SH-SY5Y (cell line): ENCODE measurements at regions not wholly inside any gene's neighbourhood (a gene's known extent, or its start where the extent isn't known, plus 50 kb on each side); places are given as distances from the start of the nearest gene placed in this dataset.

Experiments
- GATA2 ChIP-seq: IDR thresholded peaks from 2 replicates; pipeline ENCODE4 v1.6.1; 2011; ENCODE audit warnings: mild to moderate bottlenecking, low read depth, low read length
- GATA3 ChIP-seq: IDR thresholded peaks from 2 replicates; pipeline ENCODE4 v1.6.1; 2011; ENCODE audit warnings: low read depth, mild to moderate bottlenecking, low read length, moderate library complexity

- TF ChIP-seq GATA3 = no peak
- no peak for TF ChIP-seq GATA2
Measured at GRCh38 chr18:43435851-43436250, 158.6 kb upstream of the SYT4 start.

- TF ChIP-seq GATA3 = no peak
- no peak for TF ChIP-seq GATA2
Measured at GRCh38 chr18:43442131-43442530, 164.8 kb upstream of the SYT4 start.

GRCh38 chr18:43442571-43442970 is 165.3 kb upstream of the SYT4 start:
- TF ChIP-seq GATA3 (no peak), GATA2 (no peak)

- TF ChIP-seq GATA3 (no peak), GATA2 (no peak)
Measured at GRCh38 chr18:43465483-43465882, 188.2 kb upstream of the SYT4 start.

- no peak for TF ChIP-seq GATA3
- TF ChIP-seq GATA2 = no peak
Measured at GRCh38 chr18:43471873-43472272, 194.6 kb upstream of the SYT4 start.

GRCh38 chr18:43481069-43481468 is 203.8 kb upstream of the SYT4 start:
- TF ChIP-seq GATA3 = no peak
- TF ChIP-seq GATA2 = no peak

- TF ChIP-seq GATA3 (no peak), GATA2 (no peak)
Measured at GRCh38 chr18:43482136-43482535, 204.8 kb upstream of the SYT4 start.

- TF ChIP-seq GATA3 = no peak
- TF ChIP-seq GATA2 = no peak
Measured at GRCh38 chr18:43482600-43482999, 205.3 kb upstream of the SYT4 start.

GRCh38 chr18:43484710-43485109 is 207.4 kb upstream of the SYT4 start:
- no peak for TF ChIP-seq GATA2
- TF ChIP-seq GATA3 = no peak

GRCh38 chr18:43485545-43485963 is 208.3 kb upstream of the SYT4 start:
- no peak for TF ChIP-seq GATA2
- TF ChIP-seq GATA3 = no peak

GRCh38 chr18:43486462-43486861 is 209.2 kb upstream of the SYT4 start:
- TF ChIP-seq GATA3 = no peak
- no peak for TF ChIP-seq GATA2

GRCh38 chr18:43501099-43501498 is 223.8 kb upstream of the SYT4 start:
- TF ChIP-seq GATA2 (no peak), GATA3 (no peak)

- TF ChIP-seq GATA3 = no peak
- no peak for TF ChIP-seq GATA2
Measured at GRCh38 chr18:43506935-43507334, 229.6 kb upstream of the SYT4 start.

GRCh38 chr18:43507842-43508481 is 230.7 kb upstream of the SYT4 start:
- TF ChIP-seq GATA2 (no peak), GATA3 (no peak)

- TF ChIP-seq GATA3 (no peak), GATA2 (no peak)
Measured at GRCh38 chr18:43514747-43515146, 237.5 kb upstream of the SYT4 start.

- no peak for TF ChIP-seq GATA3
- TF ChIP-seq GATA2 = no peak
Measured at GRCh38 chr18:43515481-43515880, 238.2 kb upstream of the SYT4 start.
